SK-N-SH treated with all-trans-retinoic acid at 6 μM for 48 hours (cell line): ENCODE measurements at regions not wholly inside any gene's neighbourhood (a gene's known extent, or its start where the extent isn't known, plus 50 kb on each side); places are given as distances from the start of the nearest gene placed in this dataset.

Experiments used
- ATAC-seq: fragments of 200-7000 bp; cut with Tn5 transposase; 3 replicates; pipeline ENCODE4 v1.9.1; 2020; ENCODE audit warnings: mild to moderate bottlenecking, moderate library complexity
- ARNTL ChIP-seq: fragments of 450-650 bp; formaldehyde crosslinking; IDR thresholded peaks from 2 replicates; pipeline ENCODE4 v1.5.0; 2020; ENCODE audit warnings: low read depth, mild to moderate bottlenecking, moderate library complexity, borderline replicate concordance
- BACH2 ChIP-seq: fragments of 250-450 bp; sonication (Bioruptor Pico); IDR thresholded peaks from 2 replicates; pipeline ENCODE4 v1.9.0; 2021; ENCODE audit warnings: mild to moderate bottlenecking, borderline replicate concordance
- CREB5 ChIP-seq: fragments of 250-450 bp; sonication (Bioruptor Pico); IDR thresholded peaks from 2 replicates; pipeline ENCODE4 v1.5.1; 2020; ENCODE audit warnings: low read depth, mild to moderate bottlenecking, moderate library complexity
- CSDC2 ChIP-seq: fragments of 250-450 bp; sonication (Bioruptor Pico); IDR thresholded peaks from 2 replicates; pipeline ENCODE4 v1.5.0; 2020; ENCODE audit warnings: mild to moderate bottlenecking, moderate library complexity
- CSRNP3 ChIP-seq: fragments of 250-450 bp; sonication (Bioruptor Pico); IDR thresholded peaks from 2 replicates; pipeline ENCODE4 v1.5.1; 2021; ENCODE audit warnings: mild to moderate bottlenecking, moderate library complexity
- ESRRG ChIP-seq: fragments of 250-450 bp; sonication (Bioruptor Pico); IDR thresholded peaks from 2 replicates; pipeline ENCODE4 v1.6.1; 2021; ENCODE audit warnings: mild to moderate bottlenecking
- ISL1 ChIP-seq: fragments of 250-450 bp; sonication (Bioruptor Pico); IDR thresholded peaks from 2 replicates; pipeline ENCODE4 v2.1.2; 2022; ENCODE audit warnings: mild to moderate bottlenecking, moderate library complexity
- OSR1 ChIP-seq: fragments of 250-450 bp; sonication (Bioruptor Pico); IDR thresholded peaks from 2 replicates; pipeline ENCODE4 v1.8.0; 2022; ENCODE audit warnings: moderate library complexity, mild to moderate bottlenecking, inconsistent platforms
- PATZ1 ChIP-seq: fragments of 250-450 bp; sonication (Bioruptor Pico); IDR thresholded peaks from 2 replicates; pipeline ENCODE4 v1.8.0; 2020; ENCODE audit warnings: mild to moderate bottlenecking, moderate library complexity, borderline replicate concordance
- POU6F1 ChIP-seq: fragments of 250-450 bp; sonication (Bioruptor Pico); IDR thresholded peaks from 2 replicates; pipeline ENCODE4 v1.8.0; 2021; ENCODE audit warnings: low read depth, mild to moderate bottlenecking, moderate library complexity, borderline replicate concordance
- PPARA ChIP-seq: fragments of 250-450 bp; sonication (Bioruptor Pico); IDR thresholded peaks from 2 replicates; pipeline ENCODE4 v1.5.0; 2020; ENCODE audit warnings: mild to moderate bottlenecking, borderline replicate concordance
- RARB ChIP-seq: fragments of 250-450 bp; sonication (Bioruptor Pico); IDR thresholded peaks from 2 replicates; pipeline ENCODE4 v1.8.0; 2021; ENCODE audit warnings: mild to moderate bottlenecking, moderate library complexity
- SNAI2 ChIP-seq: fragments of 250-450 bp; sonication (Bioruptor Pico); IDR thresholded peaks from 2 replicates; pipeline ENCODE4 v1.5.0; 2020; ENCODE audit warnings: mild to moderate bottlenecking, moderate library complexity
- TCF4 ChIP-seq: fragments of 250-450 bp; sonication (Bioruptor Pico); IDR thresholded peaks from 2 replicates; pipeline ENCODE4 v1.8.0; 2021; ENCODE audit warnings: mild to moderate bottlenecking, moderate library complexity, borderline replicate concordance
- TOX ChIP-seq: fragments of 250-450 bp; sonication (Bioruptor Pico); IDR thresholded peaks from 2 replicates; pipeline ENCODE4 v1.8.0; 2021; ENCODE audit warnings: mild to moderate bottlenecking, moderate library complexity, borderline replicate concordance
- TSHZ2 ChIP-seq: fragments of 250-450 bp; sonication (Bioruptor Pico); IDR thresholded peaks from 2 replicates; pipeline ENCODE4 v1.5.0; 2020; ENCODE audit warnings: mild to moderate bottlenecking, moderate library complexity
- ZC3H10 ChIP-seq: fragments of 250-450 bp; sonication (Bioruptor Pico); IDR thresholded peaks from 2 replicates; pipeline ENCODE4 v1.5.1; 2021; ENCODE audit warnings: mild to moderate bottlenecking, moderate library complexity
- ZFP3 ChIP-seq: fragments of 250-450 bp; sonication (Bioruptor Pico); IDR thresholded peaks from 2 replicates; pipeline ENCODE4 v1.5.0; 2020; ENCODE audit warnings: mild to moderate bottlenecking, moderate library complexity
- ZFP30 ChIP-seq: fragments of 450-650 bp; formaldehyde crosslinking; IDR thresholded peaks from 2 replicates; pipeline ENCODE4 v1.5.0; 2022; ENCODE audit warnings: mild to moderate bottlenecking, moderate library complexity
- ZNF70 ChIP-seq: fragments of 450-650 bp; formaldehyde crosslinking; IDR thresholded peaks from 2 replicates; pipeline ENCODE4 v1.5.0; 2020; ENCODE audit warnings: mild to moderate bottlenecking, moderate library complexity
- ZNF8 ChIP-seq: fragments of 450-650 bp; formaldehyde crosslinking; IDR thresholded peaks from 2 replicates; pipeline ENCODE4 v1.5.0; 2020; ENCODE audit warnings: mild to moderate bottlenecking, moderate library complexity

GRCh38 chr10:105908701-105909100, 1255.8 kb downstream of the SORCS1 start:
- TF ChIP-seq CREB5 (CRISPR knock-in tag) (no peak), BACH2 (CRISPR knock-in tag) (no peak), RARB (CRISPR knock-in tag) (no peak), TCF4 (CRISPR knock-in tag) (no peak), CSDC2 (CRISPR knock-in tag) (no peak), TOX (no peak), ZFP3 (CRISPR knock-in tag) (no peak), ZNF70 (CRISPR knock-in tag) (no peak), PATZ1 (CRISPR knock-in tag) (no peak), ZFP30 (no peak), PPARA (CRISPR knock-in tag) (no peak)
- no peak for ATAC-seq

GRCh38 chr10:105885495-105885894, 1244.4 kb downstream of the SORCS3 start:
- ATAC-seq, result no peak
- TF ChIP-seq ISL1 (CRISPR knock-in tag) (no peak), ZNF8 (CRISPR knock-in tag) (no peak), SNAI2 (no peak), TCF4 (CRISPR knock-in tag) (no peak), ARNTL (CRISPR knock-in tag) (no peak), ZFP30 (no peak), ZFP3 (CRISPR knock-in tag) (no peak), TSHZ2 (CRISPR knock-in tag) (no peak), RARB (CRISPR knock-in tag) (no peak), ZC3H10 (CRISPR knock-in tag) (no peak), ZNF70 (CRISPR knock-in tag) (no peak), POU6F1 (CRISPR knock-in tag) (no peak), CREB5 (CRISPR knock-in tag) (no peak), OSR1 (no peak), CSRNP3 (no peak), CSDC2 (CRISPR knock-in tag) (no peak), ESRRG (no peak), PATZ1 (CRISPR knock-in tag) (no peak)
